IMR-90 (cell line): ENCODE measurements at regions not wholly inside any gene's neighbourhood (a gene's known extent, or its start where the extent isn't known, plus 50 kb on each side); places are given as distances from the start of the nearest gene placed in this dataset.
A peak's percentile ranks its signal among the peaks of the same experiment; 100 is the strongest.

Source experiments
- ATAC-seq: fragments of 200-7000 bp; cut with Tn5 transposase; 2 replicates; pipeline ENCODE4 v1.9.1; 2020; ENCODE audit warnings: low read depth, mild to moderate bottlenecking, moderate library complexity
- BruUV-seq: library from RNA; stranded (reverse); fragments of 400-500 nt; replicated peaks from 2 replicates; lab custom pipeline; 2021; lab: Mats Ljungman, UMichigan
- CTCF ChIA-PET: fragments of 300-600 bp; formaldehyde crosslinking; extraction: SDS; loops from one replicate; lab custom pipeline; 2021; ENCODE audit warnings: antibody characterized with exemption; lab: Yijun Ruan, JAX
- POLR2A ChIA-PET: fragments of 300-600 bp; sonication (Branson Sonifier 250); formaldehyde crosslinking; loops from one replicate; lab custom pipeline; 2022; ENCODE audit warnings: antibody characterized with exemption; ENCODE audit not compliant: unreplicated experiment; lab: Charles Lee
- DNase-seq: peaks from one replicate; pipeline ENCODE4 v3.0.0; 2013
- H2AFZ ChIP-seq: replicated peaks from 2 replicates; pipeline ENCODE3; 2013; ENCODE audit warnings: low read length, mild to moderate bottlenecking; ENCODE audit not compliant: poor library complexity
- H2AK5ac ChIP-seq: 2 replicates; pipeline ENCODE4 v1.6.1; 2013; ENCODE audit warnings: low read depth, low read length, inconsistent platforms
- H2AK9ac ChIP-seq: replicated peaks from 2 replicates; pipeline ENCODE3; 2013; ENCODE audit warnings: mild to moderate bottlenecking, low read depth, low read length, moderate library complexity; ENCODE audit not compliant: poor library complexity
- H2BK120ac ChIP-seq: 2 replicates; pipeline ENCODE4 v1.6.1; 2013; ENCODE audit warnings: low read depth, low read length, inconsistent platforms
- H2BK15ac ChIP-seq: 3 replicates; pipeline ENCODE4 v1.6.1; 2013; ENCODE audit warnings: low read depth, low read length, inconsistent platforms
- H2BK20ac ChIP-seq: 2 replicates; pipeline ENCODE4 v1.6.1; 2013; ENCODE audit warnings: low read depth, mild to moderate bottlenecking, inconsistent platforms, low read length, moderate library complexity
- H2BK5ac ChIP-seq: 2 replicates; pipeline ENCODE4 v1.6.1; 2013; ENCODE audit warnings: mild to moderate bottlenecking, low read depth, low read length, inconsistent platforms; ENCODE audit not compliant: poor library complexity, severe bottlenecking
- H3K14ac ChIP-seq: replicated peaks from 2 replicates; pipeline ENCODE4 v1.6.1; 2013; ENCODE audit warnings: low read depth, low read length, inconsistent platforms
- H3K18ac ChIP-seq: 2 replicates; pipeline ENCODE4 v1.6.1; 2013; ENCODE audit warnings: low read depth, low read length, control low read depth
- H3K23ac ChIP-seq: 2 replicates; pipeline ENCODE4 v1.6.1; 2013; ENCODE audit warnings: low read depth, low read length, inconsistent platforms
- H3K27ac ChIP-seq: 2 replicates; pipeline ENCODE4 v1.5.1; 2013; ENCODE audit warnings: mild to moderate bottlenecking, control low read depth, low read length; ENCODE audit not compliant: insufficient read depth
- H3K27me3 ChIP-seq: 2 replicates; pipeline ENCODE4 v1.6.1; 2013; ENCODE audit warnings: low read length; ENCODE audit not compliant: control insufficient read depth, insufficient read depth
- H3K36me3 ChIP-seq: 2 replicates; pipeline ENCODE4 v1.6.1; 2013; ENCODE audit warnings: low read length, mixed read lengths; ENCODE audit not compliant: control insufficient read depth, insufficient read depth
- H3K4ac ChIP-seq: 2 replicates; pipeline ENCODE4 v1.6.1; 2013; ENCODE audit warnings: low read depth, low read length, inconsistent platforms
- H3K4me1 ChIP-seq: 2 replicates; pipeline ENCODE4 v1.6.1; 2013; ENCODE audit warnings: low read length, mixed read lengths; ENCODE audit not compliant: control insufficient read depth, insufficient read depth
- H3K4me2 ChIP-seq: 2 replicates; pipeline ENCODE4 v1.6.1; 2013; ENCODE audit warnings: low read depth, mild to moderate bottlenecking, control low read depth, low read length, moderate library complexity
- H3K4me3 ChIP-seq: 2 replicates; pipeline ENCODE4 v1.5.1; 2013; ENCODE audit warnings: low read depth, mild to moderate bottlenecking, control low read depth, low read length, moderate library complexity; ENCODE audit not compliant: insufficient read depth
- H3K56ac ChIP-seq: 2 replicates; pipeline ENCODE4 v1.6.1; 2013; ENCODE audit warnings: low read length, inconsistent platforms; ENCODE audit not compliant: insufficient read depth; ENCODE audit errors: extremely low read depth
- H3K79me1 ChIP-seq, 2 experiments: 2 replicates each; pipeline ENCODE4 v1.6.1; 2013; ENCODE audit warnings: low read length in 2 of 2, inconsistent platforms in 1 of 2, low read depth in 1 of 2
- H3K9ac ChIP-seq: 2 replicates; pipeline ENCODE4 v1.6.1; 2013; ENCODE audit warnings: low read depth, low read length, control low read depth
- H3K9me1 ChIP-seq: 2 replicates; pipeline ENCODE4 v1.6.1; 2013; ENCODE audit warnings: low read length, inconsistent platforms; ENCODE audit not compliant: insufficient read depth
- H3K9me3 ChIP-seq: 2 replicates; pipeline ENCODE4 v1.6.1; 2013; ENCODE audit warnings: low read length; ENCODE audit not compliant: control insufficient read depth, insufficient read depth
- H4K20me1 ChIP-seq: 2 replicates; pipeline ENCODE4 v1.6.1; 2013; ENCODE audit warnings: low read length, inconsistent platforms; ENCODE audit not compliant: insufficient read depth
- H4K5ac ChIP-seq: 2 replicates; pipeline ENCODE4 v1.6.1; 2013; ENCODE audit warnings: mild to moderate bottlenecking, low read depth, low read length, control low read depth
- H4K8ac ChIP-seq, 2 experiments: 2 replicates each; pipeline ENCODE4 v1.6.1; 2013; ENCODE audit warnings: low read depth in 2 of 2, low read length in 2 of 2, control low read depth in 1 of 2, inconsistent platforms in 1 of 2
- H4K91ac ChIP-seq: 2 replicates; pipeline ENCODE4 v1.6.1; 2013; ENCODE audit warnings: low read depth, low read length, inconsistent platforms; ENCODE audit not compliant: insufficient read depth
- BHLHE40 ChIP-seq: fragments of 150-350 bp; IDR thresholded peaks from 2 replicates; pipeline ENCODE4 v1.6.1; 2016; ENCODE audit warnings: mild to moderate bottlenecking, low read depth, low read length
- CEBPB ChIP-seq: IDR thresholded peaks from 2 replicates; pipeline ENCODE4 v1.6.1; 2012; ENCODE audit warnings: low read depth, low read length, improper control_type of control experiment
- CHD1 ChIP-seq: IDR thresholded peaks from 2 replicates; pipeline ENCODE4 v1.6.1; 2012; ENCODE audit warnings: low read depth, low read length, improper control_type of control experiment
- MAFK ChIP-seq: IDR thresholded peaks from 2 replicates; pipeline ENCODE4 v1.6.1; 2012; ENCODE audit warnings: low read depth, low read length, improper control_type of control experiment
- MAZ ChIP-seq: IDR thresholded peaks from 2 replicates; pipeline ENCODE4 v1.6.1; 2012; ENCODE audit warnings: low read depth, mild to moderate bottlenecking, low read length, improper control_type of control experiment, moderate library complexity, borderline replicate concordance
- MXI1 ChIP-seq: IDR thresholded peaks from 2 replicates; pipeline ENCODE4 v1.6.1; 2012; ENCODE audit warnings: low read depth, mild to moderate bottlenecking, low read length, moderate library complexity, borderline replicate concordance
- NFE2L2 ChIP-seq: fragments of 150-350 bp; IDR thresholded peaks from 2 replicates; pipeline ENCODE4 v1.6.1; 2016; ENCODE audit warnings: low read depth, mild to moderate bottlenecking, low read length
- POLR2A ChIP-seq: IDR thresholded peaks from 2 replicates; pipeline ENCODE4 v1.6.1; 2012; ENCODE audit warnings: mild to moderate bottlenecking, low read depth, low read length
- RCOR1 ChIP-seq: IDR thresholded peaks from 2 replicates; pipeline ENCODE4 v1.6.1; 2012; ENCODE audit warnings: mild to moderate bottlenecking, low read length, improper control_type of control experiment; ENCODE audit not compliant: insufficient replicate concordance
- RFX5 ChIP-seq: IDR thresholded peaks from 2 replicates; pipeline ENCODE4 v1.8.0; 2012; ENCODE audit warnings: low read depth, mild to moderate bottlenecking, low read length, moderate library complexity
- WGBS, 2 experiments: methylation state at CpG; one replicate each; pipeline versions ENCODE4 v1.1.5 to v1.1.7; 2013; ENCODE audit warnings: missing lambda C conversion rate in 2 of 2; ENCODE audit not compliant: insufficient read length in 1 of 2; ENCODE audit errors: extremely low coverage in 2 of 2; 5-methylcytosine and 5-hydroxymethylcytosine counted together
- dilution Hi-C: fragments of 300-500 bp; cut with HindIII; formaldehyde crosslinking; loops from one replicate; pipeline ENCODE4 v1.14.3; 2018; ENCODE audit warnings: low sequenced_read_pairs; ENCODE audit not compliant: unreplicated experiment
- in situ Hi-C: fragments of 300-500 bp; cut with MboI; formaldehyde crosslinking; loops from 3 replicates; pipeline ENCODE4 v1.14.3; 2019; ENCODE audit warnings: low sequenced_read_pairs, inconsistent platforms, mixed read lengths
- intact Hi-C: fragments of 100-400 bp; cut with micrococcal nuclease; formaldehyde crosslinking; loops from 2 replicates; pipeline ENCODE4 v1.10.0; 2022
- TF ChIP-seq, protein P1 (sequence below): conservative IDR thresholded peaks from 2 replicates; pipeline ENCODE4 v1.5.1; 2012; ENCODE audit warnings: mild to moderate bottlenecking, low read depth, low read length, improper control_type of control experiment
- TF ChIP-seq, protein P2 (sequence below): fragments of 150-350 bp; IDR thresholded peaks from 2 replicates; pipeline ENCODE4 v1.6.1; 2016; ENCODE audit warnings: low read depth, mild to moderate bottlenecking, low read length, moderate library complexity, borderline replicate concordance
- TF ChIP-seq, protein P3 (sequence below): fragments of 150-350 bp; IDR thresholded peaks from 2 replicates; pipeline ENCODE4 v1.6.1; 2017; ENCODE audit warnings: mild to moderate bottlenecking, antibody characterized with exemption, low read length, low read depth

DNA sequence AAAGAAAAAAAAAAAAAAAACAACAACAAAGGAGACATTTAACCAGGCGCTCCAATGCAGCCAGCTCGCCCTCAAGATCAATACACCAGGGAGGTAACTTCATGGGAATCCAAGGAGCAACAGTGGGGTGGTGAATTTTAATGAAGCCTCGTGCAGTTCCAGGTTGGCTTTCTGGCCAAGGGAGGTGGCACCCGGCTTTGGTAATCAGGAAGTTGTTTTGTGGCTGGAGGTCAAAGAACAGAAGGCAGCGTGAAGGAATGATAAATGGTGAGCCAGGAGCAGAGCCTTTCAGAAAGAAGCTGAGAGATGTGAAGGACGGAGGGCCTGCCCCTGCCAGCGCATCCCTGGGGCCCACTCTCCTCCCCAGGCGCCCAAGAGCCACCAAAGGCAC lies 188.2 kb upstream of the TSC22D1 start:
- H3K4me3 ChIP-seq: no peak overlapping the region
- no peak overlapping the region for H3K27ac ChIP-seq
- no peak overlapping the region for H3K18ac ChIP-seq
- ATAC-seq (no peak), DNase-seq (no peak)
- no peak overlapping the region for H3K9ac ChIP-seq
- 0 out of 3 replicates have a peak overlapping the region, but pooled peaks have one; percentile 40 for H2BK15ac ChIP-seq
- no peaks in the 10 kb centered on the region; a peak in 1 of 4 replicates for H3K79me1 ChIP-seq
- H2BK5ac ChIP-seq: no peak overlapping the region
- no peaks in the 10 kb centered on the region for H3K27me3 ChIP-seq
- ChIA-PET CTCF (no interaction called here), POLR2A (no interaction called here)
- H4K20me1 ChIP-seq: no peaks in the 10 kb centered on the region
- H2BK120ac ChIP-seq: no peak overlapping the region
- H4K91ac ChIP-seq: no peak overlapping the region
- no peak overlapping the region for H3K23ac ChIP-seq
- intact Hi-C loops: no loop called here
- H2BK20ac ChIP-seq: no peak overlapping the region
- TF ChIP-seq, protein P1, sequence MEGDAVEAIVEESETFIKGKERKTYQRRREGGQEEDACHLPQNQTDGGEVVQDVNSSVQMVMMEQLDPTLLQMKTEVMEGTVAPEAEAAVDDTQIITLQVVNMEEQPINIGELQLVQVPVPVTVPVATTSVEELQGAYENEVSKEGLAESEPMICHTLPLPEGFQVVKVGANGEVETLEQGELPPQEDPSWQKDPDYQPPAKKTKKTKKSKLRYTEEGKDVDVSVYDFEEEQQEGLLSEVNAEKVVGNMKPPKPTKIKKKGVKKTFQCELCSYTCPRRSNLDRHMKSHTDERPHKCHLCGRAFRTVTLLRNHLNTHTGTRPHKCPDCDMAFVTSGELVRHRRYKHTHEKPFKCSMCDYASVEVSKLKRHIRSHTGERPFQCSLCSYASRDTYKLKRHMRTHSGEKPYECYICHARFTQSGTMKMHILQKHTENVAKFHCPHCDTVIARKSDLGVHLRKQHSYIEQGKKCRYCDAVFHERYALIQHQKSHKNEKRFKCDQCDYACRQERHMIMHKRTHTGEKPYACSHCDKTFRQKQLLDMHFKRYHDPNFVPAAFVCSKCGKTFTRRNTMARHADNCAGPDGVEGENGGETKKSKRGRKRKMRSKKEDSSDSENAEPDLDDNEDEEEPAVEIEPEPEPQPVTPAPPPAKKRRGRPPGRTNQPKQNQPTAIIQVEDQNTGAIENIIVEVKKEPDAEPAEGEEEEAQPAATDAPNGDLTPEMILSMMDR: no peak
- TF ChIP-seq NFE2L2 (no peak), MAZ (no peak), CHD1 (no peak), POLR2A (no peak), BHLHE40 (no peak), RFX5 (no peak), RCOR1 (no peak), MAFK (no peak), MXI1 (no peak), CEBPB (no peak)
- TF ChIP-seq, protein P2, sequence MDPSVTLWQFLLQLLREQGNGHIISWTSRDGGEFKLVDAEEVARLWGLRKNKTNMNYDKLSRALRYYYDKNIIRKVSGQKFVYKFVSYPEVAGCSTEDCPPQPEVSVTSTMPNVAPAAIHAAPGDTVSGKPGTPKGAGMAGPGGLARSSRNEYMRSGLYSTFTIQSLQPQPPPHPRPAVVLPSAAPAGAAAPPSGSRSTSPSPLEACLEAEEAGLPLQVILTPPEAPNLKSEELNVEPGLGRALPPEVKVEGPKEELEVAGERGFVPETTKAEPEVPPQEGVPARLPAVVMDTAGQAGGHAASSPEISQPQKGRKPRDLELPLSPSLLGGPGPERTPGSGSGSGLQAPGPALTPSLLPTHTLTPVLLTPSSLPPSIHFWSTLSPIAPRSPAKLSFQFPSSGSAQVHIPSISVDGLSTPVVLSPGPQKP: no peak
- TF ChIP-seq, protein P3, sequence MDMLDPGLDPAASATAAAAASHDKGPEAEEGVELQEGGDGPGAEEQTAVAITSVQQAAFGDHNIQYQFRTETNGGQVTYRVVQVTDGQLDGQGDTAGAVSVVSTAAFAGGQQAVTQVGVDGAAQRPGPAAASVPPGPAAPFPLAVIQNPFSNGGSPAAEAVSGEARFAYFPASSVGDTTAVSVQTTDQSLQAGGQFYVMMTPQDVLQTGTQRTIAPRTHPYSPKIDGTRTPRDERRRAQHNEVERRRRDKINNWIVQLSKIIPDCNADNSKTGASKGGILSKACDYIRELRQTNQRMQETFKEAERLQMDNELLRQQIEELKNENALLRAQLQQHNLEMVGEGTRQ: no peak
- H3K4me1 ChIP-seq: peaks cover 7% of the 10 kb centered on the region
- in situ Hi-C loops: no loop called here
- H3K9me1 ChIP-seq: peaks cover 16% of the 10 kb centered on the region
- H4K8ac ChIP-seq: no peak overlapping the region; a peak in 1 of 4 replicates
- H3K9me3 ChIP-seq: no peaks in the 10 kb centered on the region
- peak overlapping the region; percentile 72 for H2AFZ ChIP-seq
- dilution Hi-C loops: no loop called here
- H3K36me3 ChIP-seq: no peaks in the 10 kb centered on the region
- H3K4ac ChIP-seq: 0 out of 2 replicates have a peak overlapping the region, but pooled peaks have one; percentile 22
- no peak overlapping the region; the same call in 1 of the 2 replicates for H3K14ac ChIP-seq
- BruUV-seq: no TSS peak
- H3K4me2 ChIP-seq: no peak overlapping the region
- WGBS, 2 experiments: 43% methylated on average over 2 of the region's 8 CpGs; no CpG with 5 or more reads in 1 of the 2 experiments
- H3K56ac ChIP-seq: no peak overlapping the region
- no peak overlapping the region for H4K5ac ChIP-seq
- no peak overlapping the region for H2AK9ac ChIP-seq
- no peak overlapping the region for H2AK5ac ChIP-seq
